Neutrophil (primary cell): ENCODE measurements at regions not wholly inside any gene's neighbourhood (a gene's known extent, or its start where the extent isn't known, plus 50 kb on each side); places are given as distances from the start of the nearest gene placed in this dataset.

Source experiments
- H3K27ac ChIP-seq: fragments of 200-600 bp; sonication (generic); 2 replicates; pipeline ENCODE4 v1.5.1; 2016; ENCODE audit warnings: mild to moderate bottlenecking, moderate library complexity
- H3K27me3 ChIP-seq: fragments of 200-600 bp; sonication (generic); 2 replicates; pipeline ENCODE4 v1.6.0; 2016; ENCODE audit warnings: mild to moderate bottlenecking
- H3K36me3 ChIP-seq: fragments of 200-600 bp; sonication (generic); 2 replicates; pipeline ENCODE4 v1.5.1; 2017
- H3K4me1 ChIP-seq, 2 experiments: fragments of 200-600 bp in 1 of 2; sonication (generic) in 1 of 2; 1 replicate in 1 of 2; 2 replicates in 1 of 2; pipeline versions ENCODE4 v1.5.1 to v1.6.1; 2013 to 2016; ENCODE audit warnings: low read depth in 1 of 2, low read length in 1 of 2, mild to moderate bottlenecking in 1 of 2, moderate library complexity in 1 of 2; ENCODE audit not compliant: control insufficient read depth in 1 of 2, insufficient read depth in 1 of 2
- H3K4me3 ChIP-seq, 2 experiments: fragments of 200-600 bp in 1 of 2; sonication (generic) in 1 of 2; 1 replicate in 1 of 2; 2 replicates in 1 of 2; pipeline ENCODE4 v1.5.1; 2013 to 2016; ENCODE audit warnings: low read depth in 1 of 2, low read length in 1 of 2, mild to moderate bottlenecking in 1 of 2, moderate library complexity in 1 of 2
- H3K9me3 ChIP-seq: fragments of 200-600 bp; sonication (generic); 2 replicates; pipeline ENCODE4 v1.5.1; 2016
- CTCF ChIP-seq: fragments of 200-600 bp; sonication (generic); IDR thresholded peaks from 2 replicates; pipeline ENCODE4 v1.5.1; 2016; ENCODE audit warnings: antibody characterized with exemption

- H3K27me3 ChIP-seq, result peaks cover 35% of the 10 kb centered on the region
These were observed 52.8 kb upstream of the ZFAND3 start for GRCh38 chr6:37766717-37767116.

GRCh38 chr6:37765182-37765775 lies 54.2 kb upstream of the ZFAND3 start:
- Histone ChIP-seq H3K36me3 (no peaks in the 10 kb centered on the region), H3K4me3 (no peak overlapping the region), H3K27ac (no peak overlapping the region), H3K27me3 (peaks cover 45% of the 10 kb centered on the region), H3K9me3 (no peaks in the 10 kb centered on the region), H3K4me1 (no peaks in the 10 kb centered on the region)
- no peak for TF ChIP-seq CTCF

More at GRCh38 chr6:37766717-37767116, 52.8 kb upstream of the ZFAND3 start:
- Histone ChIP-seq H3K4me1 (no peaks in the 10 kb centered on the region), H3K27ac (no peak overlapping the region), H3K9me3 (no peaks in the 10 kb centered on the region), H3K36me3 (no peaks in the 10 kb centered on the region), H3K4me3 (no peak overlapping the region)
- TF ChIP-seq CTCF, result no peak

- H3K9me3 ChIP-seq, result no peaks in the 10 kb centered on the region
- H3K27me3 ChIP-seq, result peaks cover 50% of the 10 kb centered on the region
- no peaks in the 10 kb centered on the region for H3K36me3 ChIP-seq
- H3K4me3 ChIP-seq, result no peak overlapping the region
- no peaks in the 10 kb centered on the region for H3K4me1 ChIP-seq
- no peak overlapping the region for H3K27ac ChIP-seq
- TF ChIP-seq CTCF, result no peak
These were observed 56.1 kb upstream of the ZFAND3 start for GRCh38 chr6:37763413-37763812.

GRCh38 chr6:37762806-37763205 lies 56.7 kb upstream of the ZFAND3 start:
- no peaks in the 10 kb centered on the region for H3K36me3 ChIP-seq
- no peak for TF ChIP-seq CTCF
- H3K4me1 ChIP-seq, result no peaks in the 10 kb centered on the region
- no peak overlapping the region for H3K4me3 ChIP-seq
- H3K27ac ChIP-seq, result no peak overlapping the region
- H3K9me3 ChIP-seq, result no peaks in the 10 kb centered on the region
- H3K27me3 ChIP-seq, result peaks cover 46% of the 10 kb centered on the region

GRCh38 chr6:37761554-37762271 lies 57.8 kb upstream of the ZFAND3 start:
- Histone ChIP-seq H3K9me3 (no peaks in the 10 kb centered on the region), H3K4me1 (no peaks in the 10 kb centered on the region), H3K27ac (no peak overlapping the region), H3K4me3 (no peak overlapping the region), H3K27me3 (peaks cover 46% of the 10 kb centered on the region), H3K36me3 (no peaks in the 10 kb centered on the region)
- no peak for TF ChIP-seq CTCF
